ENCODE measurements at regions not wholly inside any gene's neighbourhood (a gene's known extent, or its start where the extent isn't known, plus 50 kb on each side); places are given as distances from the start of the nearest gene placed in this dataset.

- CTCF ChIA-PET (ENCODE audit: low intra/inter-chr PET ratio), result no interaction called here
- no peak for FAIRE-seq
Measured at GRCh38 chr9:27880635-27881034, 307.4 kb upstream of the C9orf72 start.

More at GRCh38 chr9:27880635-27881034, 307.4 kb upstream of the C9orf72 start:
- in situ Hi-C loops (cut with MboI), result no loop called here
- Histone ChIP-seq H3K4me3 (no peak overlapping the region), H2AFZ (ENCODE audit: low read depth, low read length) (no peak overlapping the region), H3K9me3 (replicated peaks; ENCODE audit: control insufficient read depth, insufficient read depth, low read depth, low read length) (no peaks in the 10 kb centered on the region), H3K4me2 (ENCODE audit: insufficient read depth, low read length) (no peak overlapping the region), H3K27me3 (ENCODE audit: control insufficient read depth in 2 of 2, insufficient read depth in 2 of 2, low read length in 2 of 2) (no peaks in the 10 kb centered on the region), H4K20me1 (replicated peaks; ENCODE audit: control insufficient read depth, insufficient read depth, low read length) (no peaks in the 10 kb centered on the region), H3K79me2 (ENCODE audit: control insufficient read depth, insufficient read depth, low read length) (no peaks in the 10 kb centered on the region), H3K9me1 (ENCODE audit: control insufficient read depth, insufficient read depth, low read length) (no peaks in the 10 kb centered on the region), H3K9ac (ENCODE audit: insufficient read depth in 1 of 2, low read depth in 2 of 2, low read length in 2 of 2) (no peak overlapping the region), H3K27ac (ENCODE audit: extremely low read depth, low read depth, low read length) (no peak overlapping the region), H3K4me1 (replicated peaks in 1 of 2; ENCODE audit: control insufficient read depth in 2 of 2, insufficient read depth in 2 of 2, low read length in 2 of 2) (no peaks in the 10 kb centered on the region), H3K36me3 (ENCODE audit: control insufficient read depth, insufficient read depth, low read length) (no peaks in the 10 kb centered on the region)
- BruUV-seq (replicated peaks), result no TSS peak
- DNase-seq (ENCODE audit: extremely low read depth in 1 of 4, low spot score in 3 of 4), result no peak
- intact Hi-C loops (cut with micrococcal nuclease), result no loop called here
- POLR2A ChIA-PET, result no interaction called here
- no peak for TF ChIP-seq MYNN (IDR thresholded peaks at IDR 0.05)
- TF ChIP-seq MYNN (CRISPR knock-in tag; IDR thresholded peaks at IDR 0.05), result no peak
- TF ChIP-seq MCM2 (IDR thresholded peaks at IDR 0.05; ENCODE audit: low read depth), result no peak
- no peak for TF ChIP-seq PREB (CRISPR knock-in tag; IDR thresholded peaks at IDR 0.05)
- TF ChIP-seq PRMT5 (CRISPR knock-in tag; IDR thresholded peaks at IDR 0.05), result no peak
- no peak for TF ChIP-seq NCOA2 (IDR thresholded peaks at IDR 0.05; ENCODE audit: partially characterized antibody in 2 of 2)
- no peak for TF ChIP-seq TCF15 (CRISPR knock-in tag; IDR thresholded peaks at IDR 0.05)
- TF ChIP-seq TOE1 (IDR thresholded peaks at IDR 0.05; ENCODE audit: borderline replicate concordance), result no peak
- no peak for TF ChIP-seq TOE1 (CRISPR knock-in tag; IDR thresholded peaks at IDR 0.05; ENCODE audit: borderline replicate concordance, low read depth)
- no peak for TF ChIP-seq ZMIZ1 (IDR thresholded peaks at IDR 0.05; ENCODE audit: low read depth in 2 of 2, low read length in 2 of 2)
- no peak for TF ChIP-seq EP300 (IDR thresholded peaks at IDR 0.05; ENCODE audit: low read length)
- 3% methylated on average over 3 of the region's 3 CpGs for WGBS (ENCODE audit: insufficient coverage, low coverage, missing lambda C conversion rate)
- no peak for ATAC-seq

Measured in K562 (cell line).